ENCODE measurements at regions not wholly inside any gene's neighbourhood (a gene's known extent, or its start where the extent isn't known, plus 50 kb on each side); places are given as distances from the start of the nearest gene placed in this dataset.

GRCh38 chr9:116099821-116100220 lies 53.8 kb upstream of the PAPPA start:
- Histone ChIP-seq H3K9me3 (no peaks in the 10 kb centered on the region), H3K27me3 (replicated peaks; ENCODE audit: insufficient read depth) (no peaks in the 10 kb centered on the region), H3K4me1 (ENCODE audit: control insufficient read depth in 1 of 2, low read depth in 2 of 2) (no peaks in the 10 kb centered on the region), H3K27ac (no peak overlapping the region), H3K36me3 (no peaks in the 10 kb centered on the region), H3K4me3 (no peak overlapping the region)
- DNase-seq (ENCODE audit: low spot score) = no peak
- no peak for ATAC-seq (ENCODE audit: insufficient number of reproducible peaks, low FRiP score, low read depth)
- no peak for TF ChIP-seq CTCF (IDR thresholded peaks at IDR 0.05)

GRCh38 chr9:116100711-116101121 lies 52.9 kb upstream of the PAPPA start:
- Histone ChIP-seq H3K4me1 (ENCODE audit: control insufficient read depth in 1 of 2, low read depth in 2 of 2) (no peaks in the 10 kb centered on the region), H3K9me3 (no peaks in the 10 kb centered on the region), H3K27ac (no peak overlapping the region), H3K27me3 (replicated peaks; ENCODE audit: insufficient read depth) (no peaks in the 10 kb centered on the region), H3K4me3 (no peak overlapping the region), H3K36me3 (no peaks in the 10 kb centered on the region)
- no peak for DNase-seq (ENCODE audit: low spot score)
- no peak for TF ChIP-seq CTCF (IDR thresholded peaks at IDR 0.05)
- no peak for ATAC-seq (ENCODE audit: insufficient number of reproducible peaks, low FRiP score, low read depth)

- no peaks in the 10 kb centered on the region for H3K36me3 ChIP-seq
- TF ChIP-seq CTCF (IDR thresholded peaks at IDR 0.05) = no peak
- H3K4me3 ChIP-seq = no peak overlapping the region
- H3K9me3 ChIP-seq = no peaks in the 10 kb centered on the region
- no peaks in the 10 kb centered on the region for H3K4me1 ChIP-seq (ENCODE audit: control insufficient read depth in 1 of 2, low read depth in 2 of 2)
- no peaks in the 10 kb centered on the region for H3K27me3 ChIP-seq (replicated peaks; ENCODE audit: insufficient read depth)
- DNase-seq (ENCODE audit: low spot score) (no peak), ATAC-seq (ENCODE audit: insufficient number of reproducible peaks, low FRiP score, low read depth) (peak; percentile 50)
- no peak overlapping the region for H3K27ac ChIP-seq
Measured at GRCh38 chr9:116101516-116101915, 52.1 kb upstream of the PAPPA start.

- H3K27me3 ChIP-seq (replicated peaks; ENCODE audit: insufficient read depth) = no peaks in the 10 kb centered on the region
- H3K36me3 ChIP-seq = no peaks in the 10 kb centered on the region
- ATAC-seq (ENCODE audit: insufficient number of reproducible peaks, low FRiP score, low read depth) (no peak), DNase-seq (ENCODE audit: low spot score) (no peak)
- H3K4me3 ChIP-seq = no peak overlapping the region
- H3K27ac ChIP-seq = no peak overlapping the region
- H3K9me3 ChIP-seq = no peaks in the 10 kb centered on the region
- no peak for TF ChIP-seq CTCF (IDR thresholded peaks at IDR 0.05)
- H3K4me1 ChIP-seq (ENCODE audit: control insufficient read depth in 1 of 2, low read depth in 2 of 2) = no peaks in the 10 kb centered on the region
Measured at GRCh38 chr9:116102596-116102995, 51.0 kb upstream of the PAPPA start.

Data from thoracic aorta (tissue), 2 donors.